ENCODE measurements at regions not wholly inside any gene's neighbourhood (a gene's known extent, or its start where the extent isn't known, plus 50 kb on each side); places are given as distances from the start of the nearest gene placed in this dataset.
"Not testable (repeated sequence)": the region's sequence is repeated elsewhere in the genome, so short reads cannot be mapped to it uniquely, and the experiment has no call there.

DNA sequence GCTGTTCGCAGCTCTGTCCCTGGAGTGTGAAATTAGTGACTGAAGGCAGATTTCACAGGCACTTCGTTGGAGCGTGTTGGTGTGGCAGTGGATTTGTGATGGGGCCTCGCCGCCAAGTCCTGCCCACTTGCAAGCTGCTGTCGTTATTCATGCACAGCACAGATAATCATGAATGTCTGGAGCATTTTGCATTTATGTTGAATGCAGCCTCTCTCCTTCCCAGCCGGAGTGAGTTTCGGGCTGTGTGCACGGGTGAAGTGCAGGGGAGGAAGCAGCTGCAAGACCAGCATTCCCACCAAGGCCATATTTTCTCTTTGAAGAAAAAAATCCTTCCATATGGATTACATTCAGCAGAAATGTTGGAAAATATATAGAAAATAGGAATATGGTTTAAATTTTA lies 136.5 kb upstream of the SULF2 start:
- DNase-seq, POLR2A ChIA-PET: not testable (repeated sequence)

GRCh38 chr20:47921408-47921807 lies 136.1 kb upstream of the SULF2 start:
- Mint-ChIP-seq H3K27ac (no peak overlapping the region), H3K4me1 (ENCODE audit: low read depth) (no peaks in the 10 kb centered on the region), H3K9me3 (peaks cover 18% of the 10 kb centered on the region), H3K36me3 (peaks cover 2% of the 10 kb centered on the region), H3K4me3 (no peak overlapping the region), H3K27me3 (peaks cover 26% of the 10 kb centered on the region)
- ChIA-PET POLR2A (no interaction called here), CTCF (no interaction called here)
- intact Hi-C loops (cut with micrococcal nuclease): no loop called here
- no peak for DNase-seq

More for the DNA sequence above, 136.5 kb upstream of the SULF2 start:
- Mint-ChIP-seq H3K27me3 (peaks cover 26% of the 10 kb centered on the region), H3K9me3 (peaks cover 16% of the 10 kb centered on the region)
- H3K4me1 Mint-ChIP-seq (ENCODE audit: low read depth); CTCF ChIA-PET; H3K4me3 Mint-ChIP-seq; H3K36me3 Mint-ChIP-seq; H3K27ac Mint-ChIP-seq; intact Hi-C loops (cut with micrococcal nuclease): not testable (repeated sequence)

DNA sequence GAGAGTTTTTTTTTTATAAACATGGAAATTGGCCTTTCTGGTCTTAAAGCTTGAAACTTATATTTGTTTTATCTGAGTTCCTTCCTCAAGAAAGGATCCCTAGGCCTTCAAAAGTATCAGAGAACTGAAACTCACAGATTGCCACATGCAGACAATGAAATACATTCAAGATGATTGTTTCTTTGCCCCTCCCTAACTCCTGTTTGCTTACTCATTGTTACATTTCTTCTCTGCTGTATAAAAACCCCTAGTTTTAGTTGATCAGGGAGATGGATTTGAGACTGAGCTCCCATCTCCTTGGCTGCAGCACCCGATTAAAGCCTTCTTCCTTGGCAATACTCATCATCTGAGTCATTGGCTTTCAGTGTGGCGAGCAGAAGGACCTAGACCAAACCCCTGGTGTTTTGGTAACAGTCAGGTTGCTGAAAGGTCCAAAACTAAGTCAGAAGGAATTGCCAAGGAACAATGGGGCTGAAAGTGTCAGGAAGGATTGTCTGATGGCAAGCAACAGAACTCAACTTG lies 132.3 kb upstream of the SULF2 start:
- intact Hi-C loops (cut with micrococcal nuclease): no loop called here
- Mint-ChIP-seq H3K4me1 (ENCODE audit: low read depth) (no peaks in the 10 kb centered on the region), H3K27me3 (peaks cover 18% of the 10 kb centered on the region), H3K36me3 (peaks cover 2% of the 10 kb centered on the region), H3K27ac (no peak overlapping the region), H3K4me3 (no peak overlapping the region), H3K9me3 (peaks cover 23% of the 10 kb centered on the region)
- CTCF ChIA-PET: no interaction called here
- POLR2A ChIA-PET: no interaction called here
- no peak for DNase-seq

- Mint-ChIP-seq H3K27me3 (peaks cover 8% of the 10 kb centered on the region), H3K4me1 (ENCODE audit: low read depth) (no peaks in the 10 kb centered on the region), H3K36me3 (peaks cover 2% of the 10 kb centered on the region), H3K4me3 (no peak overlapping the region), H3K27ac (no peak overlapping the region), H3K9me3 (peaks cover 23% of the 10 kb centered on the region)
- POLR2A ChIA-PET: no interaction called here
- intact Hi-C loops (cut with micrococcal nuclease): no loop called here
- DNase-seq: no peak
- CTCF ChIA-PET: no interaction called here
These were observed 130.2 kb upstream of the SULF2 start for GRCh38 chr20:47915495-47915894.

GRCh38 chr20:47914792-47915191 lies 129.5 kb upstream of the SULF2 start:
- Mint-ChIP-seq H3K4me1 (ENCODE audit: low read depth) (no peaks in the 10 kb centered on the region), H3K4me3 (no peak overlapping the region), H3K36me3 (peaks cover 2% of the 10 kb centered on the region), H3K27me3 (peaks cover 8% of the 10 kb centered on the region), H3K27ac (no peak overlapping the region), H3K9me3 (peaks cover 23% of the 10 kb centered on the region)
- no peak for DNase-seq
- CTCF ChIA-PET: no interaction called here
- intact Hi-C loops (cut with micrococcal nuclease): no loop called here
- POLR2A ChIA-PET: no interaction called here

DNA sequence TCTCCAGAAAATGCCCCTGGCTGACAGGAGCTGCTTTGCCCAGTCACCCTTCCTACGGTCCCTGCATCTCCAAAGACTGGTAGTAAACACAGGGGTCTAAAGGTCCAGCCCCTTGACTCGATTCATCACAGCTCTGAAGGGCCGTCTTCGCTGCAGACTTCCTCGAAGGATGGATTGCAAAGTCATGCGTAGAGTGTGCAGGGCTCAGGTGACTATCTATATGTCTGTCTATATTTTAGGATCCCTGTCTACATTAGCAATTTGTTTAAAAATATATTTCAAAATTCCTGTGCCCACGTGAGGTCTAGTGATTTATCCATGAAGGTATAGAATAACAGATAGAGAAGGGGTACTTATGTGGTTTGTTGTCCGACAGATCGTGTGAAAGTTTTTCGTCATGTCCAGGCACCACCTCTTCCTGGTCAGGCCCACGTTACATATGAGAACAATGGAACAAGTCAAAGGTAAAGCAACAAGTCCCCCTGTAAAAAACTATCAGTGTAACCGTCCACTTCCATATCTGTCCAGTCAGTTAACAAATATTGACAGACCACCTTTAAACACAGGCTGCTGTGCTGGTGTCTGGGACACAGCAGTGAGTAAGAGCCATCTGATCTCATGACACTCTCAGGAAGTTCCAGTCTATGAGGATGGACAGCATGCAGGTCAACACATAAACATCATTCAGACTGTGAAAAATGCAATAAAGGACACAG lies 127.7 kb upstream of the SULF2 start:
- DNase-seq; H3K4me3 Mint-ChIP-seq; H3K4me1 Mint-ChIP-seq (ENCODE audit: low read depth); H3K27ac Mint-ChIP-seq; H3K27me3 Mint-ChIP-seq; POLR2A ChIA-PET; CTCF ChIA-PET; intact Hi-C loops (cut with micrococcal nuclease); H3K36me3 Mint-ChIP-seq: not testable (repeated sequence)
- peaks cover 17% of the 10 kb centered on the region for H3K9me3 Mint-ChIP-seq

GRCh38 chr20:47912165-47912564 lies 126.9 kb upstream of the SULF2 start:
- H3K9me3 Mint-ChIP-seq; POLR2A ChIA-PET; H3K27me3 Mint-ChIP-seq; intact Hi-C loops (cut with micrococcal nuclease); DNase-seq; H3K36me3 Mint-ChIP-seq; H3K27ac Mint-ChIP-seq; CTCF ChIA-PET; H3K4me3 Mint-ChIP-seq; H3K4me1 Mint-ChIP-seq (ENCODE audit: low read depth): not testable (repeated sequence)

DNA sequence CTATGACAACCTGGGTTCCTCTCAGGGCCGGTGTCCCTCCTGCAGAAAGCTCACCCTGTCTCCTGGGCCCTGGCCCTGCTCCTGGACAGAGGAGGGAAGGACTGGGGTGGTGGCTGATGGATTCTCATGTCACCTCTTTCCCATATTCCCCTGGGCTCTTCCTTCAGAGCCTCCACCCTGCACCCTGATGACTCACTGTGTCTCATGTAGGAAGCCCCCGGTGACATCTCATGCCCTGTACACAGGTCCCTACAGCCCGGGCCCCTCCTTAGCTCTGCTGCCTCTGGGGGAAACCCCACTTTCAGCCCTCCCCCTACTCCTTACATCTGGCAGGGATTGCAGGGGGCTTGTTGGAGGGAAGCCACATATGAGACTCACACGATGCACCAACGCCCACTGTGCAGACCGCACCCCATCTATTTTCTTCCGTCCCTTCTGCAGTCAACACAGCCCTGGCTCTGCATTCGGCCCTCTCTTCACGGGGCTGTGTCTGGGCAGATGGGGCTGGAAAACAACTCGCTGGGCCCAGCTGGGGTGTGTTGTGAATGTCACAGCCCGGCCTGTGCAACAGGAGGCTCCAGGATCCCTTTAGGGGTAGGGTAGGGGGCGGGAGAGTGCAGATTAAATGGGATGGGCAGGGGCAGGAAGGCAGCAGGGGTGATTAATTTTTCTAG lies 124.6 kb upstream of the SULF2 start:
- H3K9me3 Mint-ChIP-seq; H3K4me3 Mint-ChIP-seq; intact Hi-C loops (cut with micrococcal nuclease); H3K4me1 Mint-ChIP-seq (ENCODE audit: low read depth); H3K27me3 Mint-ChIP-seq; DNase-seq; H3K27ac Mint-ChIP-seq; POLR2A ChIA-PET; CTCF ChIA-PET; H3K36me3 Mint-ChIP-seq: not testable (repeated sequence)

DNA sequence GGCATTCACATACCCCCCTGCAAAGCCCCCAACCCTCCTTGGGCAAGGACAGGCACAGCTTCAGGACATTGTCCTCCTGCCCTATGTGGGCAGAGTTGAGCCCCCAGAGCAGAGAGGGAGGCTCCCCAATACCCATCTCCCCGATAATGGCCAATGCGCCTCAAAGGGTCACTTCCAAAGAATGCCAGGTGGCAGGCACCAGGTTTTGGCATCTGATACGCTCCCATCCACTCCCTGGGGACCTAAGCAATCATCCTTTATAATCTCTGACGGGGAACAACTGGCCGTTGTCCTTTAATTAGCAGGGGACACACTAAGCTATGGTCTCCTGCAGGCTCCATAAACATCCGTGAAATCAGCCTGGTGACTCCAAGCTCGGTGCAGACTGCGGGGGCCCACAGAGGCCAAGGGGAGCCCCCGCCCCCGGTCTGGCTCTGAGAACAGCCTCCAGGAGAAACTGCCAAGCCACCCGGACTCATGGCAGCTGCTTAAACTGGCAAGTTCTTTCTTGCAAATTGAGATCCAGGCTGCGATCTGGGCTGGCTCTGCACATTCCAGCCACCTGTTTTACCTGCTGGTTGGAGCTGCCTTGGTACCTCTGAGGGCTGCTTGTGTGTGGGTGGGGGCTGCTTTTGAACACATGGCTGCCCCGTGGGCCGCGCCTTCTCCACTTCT lies 123.2 kb upstream of the SULF2 start:
- H3K9me3 Mint-ChIP-seq; H3K36me3 Mint-ChIP-seq; H3K27me3 Mint-ChIP-seq; POLR2A ChIA-PET; H3K4me3 Mint-ChIP-seq; intact Hi-C loops (cut with micrococcal nuclease); H3K27ac Mint-ChIP-seq; H3K4me1 Mint-ChIP-seq (ENCODE audit: low read depth); DNase-seq; CTCF ChIA-PET: not testable (repeated sequence)

GRCh38 chr20:47907951-47908350 lies 122.7 kb upstream of the SULF2 start:
- DNase-seq; H3K27me3 Mint-ChIP-seq; H3K4me3 Mint-ChIP-seq; H3K27ac Mint-ChIP-seq; H3K36me3 Mint-ChIP-seq; CTCF ChIA-PET; H3K9me3 Mint-ChIP-seq; H3K4me1 Mint-ChIP-seq (ENCODE audit: low read depth); POLR2A ChIA-PET; intact Hi-C loops (cut with micrococcal nuclease): not testable (repeated sequence)

DNA sequence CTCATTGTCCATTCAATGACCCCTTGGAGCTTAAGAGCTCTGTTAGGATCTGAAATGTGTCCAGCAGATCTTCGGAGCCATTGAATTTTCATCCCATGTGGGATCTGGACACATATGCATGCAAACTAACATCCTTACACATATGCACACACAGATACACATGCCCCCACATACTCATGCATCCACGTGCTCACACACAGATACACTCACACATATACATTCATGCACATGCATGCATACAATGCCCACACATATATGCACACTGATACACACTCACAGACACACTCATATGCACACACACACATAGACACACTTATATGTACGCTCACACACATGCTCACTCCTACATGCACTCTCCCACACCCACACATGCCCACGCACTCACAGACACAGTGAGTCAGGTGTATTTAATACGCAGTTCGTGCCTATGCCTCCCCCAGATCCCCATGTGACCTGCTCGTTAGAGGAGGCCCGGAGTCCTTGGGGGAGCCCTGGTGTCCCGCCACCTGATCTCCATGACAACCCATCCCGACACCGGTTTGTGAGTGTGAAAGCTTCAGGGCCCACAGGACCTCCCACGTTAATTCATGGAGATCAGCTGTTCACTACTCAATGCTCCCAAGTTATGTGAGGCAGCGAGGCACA lies 121.9 kb upstream of the SULF2 start:
- peaks cover 5% of the 10 kb centered on the region for H3K27me3 Mint-ChIP-seq
- H3K36me3 Mint-ChIP-seq: no peaks in the 10 kb centered on the region
- intact Hi-C loops (cut with micrococcal nuclease): no loop called here
- H3K4me3 Mint-ChIP-seq: no peak overlapping the region
- DNase-seq: no peak
- POLR2A ChIA-PET: no interaction called here
- no peaks in the 10 kb centered on the region for H3K9me3 Mint-ChIP-seq
- no peak overlapping the region for H3K27ac Mint-ChIP-seq
- no peaks in the 10 kb centered on the region for H3K4me1 Mint-ChIP-seq (ENCODE audit: low read depth)
- CTCF ChIA-PET: no interaction called here

- POLR2A ChIA-PET: no interaction called here
- H3K4me3 Mint-ChIP-seq: no peak overlapping the region
- no peaks in the 10 kb centered on the region for H3K36me3 Mint-ChIP-seq
- peaks cover 5% of the 10 kb centered on the region for H3K27me3 Mint-ChIP-seq
- H3K4me1 Mint-ChIP-seq (ENCODE audit: low read depth): no peaks in the 10 kb centered on the region
- no peak for DNase-seq
- CTCF ChIA-PET: no interaction called here
- H3K9me3 Mint-ChIP-seq: no peaks in the 10 kb centered on the region
- intact Hi-C loops (cut with micrococcal nuclease): no loop called here
- H3K27ac Mint-ChIP-seq: no peak overlapping the region
These were observed 121.0 kb upstream of the SULF2 start for GRCh38 chr20:47906348-47906660.

Data from activated CD4-positive, alpha-beta memory T cell treated with anti-CD3 and anti-CD28 coated beads for 36 hours (primary cell).